ENCODE measurements at regions not wholly inside any gene's neighbourhood (a gene's known extent, or its start where the extent isn't known, plus 50 kb on each side); places are given as distances from the start of the nearest gene placed in this dataset.

DNA sequence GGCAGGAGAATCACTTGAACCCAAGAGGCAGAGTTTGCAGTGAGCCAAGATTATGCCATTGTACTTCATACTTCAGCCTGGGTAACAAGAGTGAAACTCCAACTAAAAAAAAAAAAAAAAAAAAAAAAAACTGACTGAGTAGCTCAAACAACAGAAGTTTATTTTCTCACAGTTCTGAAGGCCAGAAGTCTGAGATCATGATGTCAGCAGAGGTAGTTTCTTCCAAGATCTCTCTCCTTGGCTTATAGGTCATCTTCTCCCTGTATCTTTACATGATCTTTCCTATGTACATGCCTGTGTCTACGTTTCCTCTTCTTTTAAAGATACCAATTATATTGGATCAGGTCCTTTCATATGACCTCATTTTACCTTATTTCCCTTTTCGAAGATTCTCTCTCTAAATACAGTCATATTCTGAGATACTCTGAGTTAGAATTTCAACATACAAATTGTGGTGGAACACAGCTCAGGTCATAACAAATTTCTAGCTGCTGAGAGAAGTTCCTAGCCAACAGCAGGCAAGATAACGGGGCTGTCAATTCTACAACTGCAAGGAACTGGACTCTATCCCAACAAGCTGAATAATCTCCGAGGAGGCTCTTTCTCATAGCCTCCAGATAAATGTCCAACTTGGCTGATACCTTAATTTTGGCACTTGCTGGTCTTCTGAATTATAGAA is 187.7 kb upstream of the ADAMTS5 start:
- DNase-seq (ENCODE audit: extremely low read depth in 1 of 2, low read depth in 1 of 2): no peak

- no peak for DNase-seq (ENCODE audit: extremely low read depth in 1 of 2, low read depth in 1 of 2)
These were observed 186.1 kb upstream of the ADAMTS5 start for GRCh38 chr21:27152996-27153395.

DNA sequence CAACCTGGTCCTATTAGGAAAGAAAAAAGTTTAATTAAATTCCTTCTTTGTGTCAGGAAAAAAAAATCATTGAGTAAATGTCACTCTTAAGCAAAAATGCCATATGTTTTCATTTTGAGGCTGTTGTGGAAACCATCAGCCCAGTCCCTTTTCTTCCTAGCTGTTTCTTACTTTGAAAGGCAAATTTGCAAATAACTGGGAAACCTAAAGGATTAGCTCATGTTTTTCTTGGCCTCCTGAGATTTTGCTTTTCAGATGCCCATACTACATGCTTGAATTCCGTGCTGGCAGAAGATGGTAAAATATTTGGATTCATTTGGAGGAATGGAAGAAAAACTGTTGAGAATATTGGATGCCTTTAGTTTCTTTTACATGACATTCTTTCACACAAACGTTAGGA is 182.1 kb upstream of the ADAMTS5 start:
- no peak for DNase-seq (ENCODE audit: extremely low read depth in 1 of 2, low read depth in 1 of 2)

DNA sequence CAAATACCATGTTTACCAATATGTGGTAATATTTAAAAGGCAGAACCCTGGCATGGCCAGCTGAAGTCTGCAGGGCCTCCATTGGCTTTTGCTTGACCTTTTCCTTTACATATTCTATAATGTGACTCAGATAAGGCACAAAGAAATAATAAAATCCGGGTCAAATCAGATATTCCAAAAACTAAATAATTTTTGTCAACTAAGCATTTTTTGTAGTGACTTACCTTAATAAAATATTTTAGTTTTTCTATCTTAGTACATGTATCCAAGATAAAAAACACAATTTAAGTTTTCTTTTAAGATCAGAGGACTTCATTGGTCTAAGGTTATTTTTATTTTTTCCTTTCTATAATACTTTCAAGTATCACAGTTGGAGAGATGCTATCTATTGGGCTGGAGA is 179.4 kb upstream of the ADAMTS5 start:
- DNase-seq (ENCODE audit: extremely low read depth in 1 of 2, low read depth in 1 of 2): no peak

DNA sequence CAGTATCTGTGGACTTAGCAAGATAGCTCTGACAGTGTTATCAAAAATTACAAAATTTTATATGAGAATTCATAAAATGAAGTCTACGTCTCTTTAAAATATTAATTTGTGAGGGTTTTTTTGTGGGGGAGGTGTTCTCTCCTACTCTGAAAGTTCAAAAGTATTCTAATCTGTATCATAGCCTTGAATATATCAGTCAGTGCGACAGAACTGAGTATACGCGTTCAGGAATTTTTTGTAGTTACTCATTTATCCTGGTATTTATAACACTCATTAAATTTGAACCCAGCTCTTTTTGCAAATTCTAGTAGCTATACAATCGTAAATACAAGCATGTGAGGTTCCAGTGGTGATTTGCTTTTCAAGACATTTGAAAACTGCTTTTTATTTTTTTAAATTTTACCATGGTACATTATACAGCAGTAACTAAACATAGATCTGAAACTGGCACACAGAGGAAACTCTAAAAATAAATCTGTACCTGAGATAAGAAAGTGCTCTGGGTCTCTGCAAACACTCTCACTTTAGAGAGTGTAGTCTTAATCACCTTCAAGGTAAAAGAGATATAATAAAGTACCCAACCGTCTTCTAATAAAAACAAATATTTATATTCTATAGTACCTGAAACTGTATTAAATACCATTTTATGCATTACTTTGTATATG is 178.4 kb upstream of the ADAMTS5 start:
- DNase-seq (ENCODE audit: extremely low read depth in 1 of 2, low read depth in 1 of 2): no peak

DNA sequence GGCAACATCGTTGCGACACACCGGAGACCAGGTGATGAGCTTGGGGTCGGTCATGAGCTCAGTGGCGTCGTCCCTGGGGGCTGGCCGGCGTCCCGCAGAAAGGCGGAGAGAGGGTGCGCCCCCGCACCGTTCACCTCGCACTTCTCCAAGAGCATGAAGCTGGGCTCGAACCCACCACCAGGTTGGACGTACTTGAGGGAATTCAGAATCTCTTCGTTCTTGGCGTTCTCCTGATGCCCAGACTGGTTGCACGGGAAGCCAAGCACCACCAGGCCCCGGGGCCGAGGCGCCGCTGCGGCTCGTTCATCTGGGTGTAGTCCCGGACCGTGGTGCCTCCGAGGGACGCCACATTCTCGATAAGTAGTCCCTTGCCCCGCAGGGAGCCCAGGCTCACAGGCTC is 176.6 kb upstream of the ADAMTS5 start:
- no peak for DNase-seq (ENCODE audit: extremely low read depth in 1 of 2, low read depth in 1 of 2)

- no peak for DNase-seq (ENCODE audit: extremely low read depth in 1 of 2, low read depth in 1 of 2)
These were observed 172.6 kb upstream of the ADAMTS5 start for GRCh38 chr21:27139526-27139925.

GRCh38 chr21:27134516-27134915 is 167.6 kb upstream of the ADAMTS5 start:
- no peak for DNase-seq (ENCODE audit: extremely low read depth in 1 of 2, low read depth in 1 of 2)

- no peak for DNase-seq (ENCODE audit: extremely low read depth in 1 of 2, low read depth in 1 of 2)
These were observed 165.4 kb upstream of the ADAMTS5 start for GRCh38 chr21:27132266-27132665.

GRCh38 chr21:27130154-27130553 is 163.3 kb upstream of the ADAMTS5 start:
- no peak for DNase-seq (ENCODE audit: extremely low read depth in 1 of 2, low read depth in 1 of 2)

GRCh38 chr21:27129694-27130093 is 162.8 kb upstream of the ADAMTS5 start:
- DNase-seq (ENCODE audit: extremely low read depth in 1 of 2, low read depth in 1 of 2): no peak

DNA sequence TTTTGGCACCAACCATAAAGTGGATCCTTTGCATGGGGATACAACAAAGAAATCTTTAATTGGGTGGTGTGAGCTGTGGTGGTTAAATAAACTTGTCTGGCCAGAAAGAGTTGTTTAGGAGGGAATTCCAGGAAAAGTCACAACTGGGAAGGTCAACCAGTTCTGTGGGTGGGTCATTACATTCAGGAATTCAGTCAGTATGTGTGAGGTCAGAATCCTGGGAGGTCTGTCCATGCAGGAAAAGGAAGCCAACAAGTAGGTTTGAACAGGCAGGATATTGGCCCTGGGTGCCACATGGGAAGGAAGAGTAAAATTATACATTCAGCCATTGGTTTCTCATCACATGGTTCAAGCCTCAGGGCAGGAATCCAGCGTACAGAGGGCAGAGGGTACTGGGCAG is 162.3 kb upstream of the ADAMTS5 start:
- DNase-seq (ENCODE audit: extremely low read depth in 1 of 2, low read depth in 1 of 2): no peak

DNA sequence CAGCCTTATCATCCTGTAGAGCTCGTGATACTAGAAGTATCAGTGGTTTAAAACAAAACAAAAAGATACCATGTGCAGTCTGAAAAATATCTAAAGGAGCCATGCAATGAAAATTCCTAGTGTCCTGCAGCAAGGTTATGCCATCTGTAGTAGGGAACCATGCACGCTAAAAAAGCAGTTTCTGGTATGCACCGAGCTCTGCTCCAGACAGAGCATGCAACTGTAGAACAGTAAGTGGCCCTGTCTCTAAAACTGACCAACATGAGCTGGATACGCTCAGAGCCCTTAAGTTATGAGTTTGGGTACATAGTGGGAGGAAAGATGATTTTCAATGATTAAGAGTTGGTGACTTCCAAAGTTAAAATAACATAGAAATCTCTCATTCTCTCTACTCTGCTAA is 159.3 kb upstream of the ADAMTS5 start:
- no peak for DNase-seq (ENCODE audit: extremely low read depth in 1 of 2, low read depth in 1 of 2)

DNA sequence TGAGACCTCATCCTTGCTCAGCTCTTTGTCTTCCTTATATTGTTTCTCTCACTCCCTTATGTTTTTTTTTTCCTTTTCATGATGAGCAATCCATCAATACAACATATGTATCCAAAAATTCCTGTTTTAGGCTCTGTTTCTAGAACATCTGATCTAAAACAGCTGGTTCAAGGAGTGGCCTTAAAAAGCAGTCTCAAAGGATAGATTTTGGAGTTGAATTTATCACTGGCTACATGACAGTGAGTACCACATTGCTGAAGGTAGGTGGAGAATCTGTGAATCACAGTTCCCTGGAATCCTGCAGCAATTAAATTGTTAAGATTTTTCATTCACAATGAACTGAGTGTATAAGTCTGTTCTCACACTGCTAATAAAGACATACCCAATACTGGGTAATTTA is 155.8 kb upstream of the ADAMTS5 start:
- DNase-seq (ENCODE audit: extremely low read depth in 1 of 2, low read depth in 1 of 2): no peak

- DNase-seq (ENCODE audit: extremely low read depth in 1 of 2, low read depth in 1 of 2): no peak
These were observed 147.2 kb upstream of the ADAMTS5 start for GRCh38 chr21:27114111-27114510.

- no peak for DNase-seq (ENCODE audit: extremely low read depth in 1 of 2, low read depth in 1 of 2)
These were observed 145.3 kb upstream of the ADAMTS5 start for GRCh38 chr21:27112186-27112585.

DNA sequence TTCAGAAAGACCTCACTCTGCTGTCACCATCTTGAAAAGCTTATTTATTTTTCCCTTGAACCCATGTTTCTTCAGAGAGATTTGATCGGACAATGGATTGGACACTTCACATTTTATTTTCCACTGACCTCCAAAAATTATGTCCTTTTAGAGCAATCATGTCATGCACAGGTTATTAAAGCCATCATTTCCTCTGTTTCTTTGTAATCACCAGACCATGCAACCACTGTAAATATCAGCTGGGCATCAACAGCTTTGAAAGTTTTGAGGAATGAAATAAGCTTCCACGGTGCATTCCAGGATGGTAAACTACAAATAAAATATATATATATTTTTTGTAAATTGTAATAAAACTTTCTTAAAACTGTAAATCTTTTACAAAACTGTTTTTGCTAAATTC is 144.1 kb upstream of the ADAMTS5 start:
- no peak for DNase-seq (ENCODE audit: extremely low read depth in 1 of 2, low read depth in 1 of 2)

DNA sequence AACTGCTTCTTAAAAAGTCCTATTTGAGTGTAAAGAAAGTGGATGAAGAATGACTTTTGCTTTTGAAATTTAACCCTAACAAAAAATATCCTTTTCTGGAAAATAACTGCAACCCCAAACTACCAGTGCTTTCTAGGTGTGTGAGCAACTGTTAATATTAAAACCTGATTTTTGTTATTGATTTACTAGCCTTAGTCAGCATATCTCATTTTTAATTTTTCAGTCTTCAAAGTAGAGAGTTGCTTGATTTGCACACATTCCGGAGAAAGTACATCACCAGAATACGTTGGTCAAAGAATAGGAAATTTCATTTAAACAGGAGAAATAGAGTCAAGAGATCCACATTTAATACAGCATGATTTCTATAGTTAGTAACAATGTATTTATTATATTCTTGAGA is 141.8 kb upstream of the ADAMTS5 start:
- DNase-seq (ENCODE audit: extremely low read depth in 1 of 2, low read depth in 1 of 2): no peak

GRCh38 chr21:27108228-27108627 is 141.3 kb upstream of the ADAMTS5 start:
- no peak for DNase-seq (ENCODE audit: extremely low read depth in 1 of 2, low read depth in 1 of 2)

- no peak for DNase-seq (ENCODE audit: extremely low read depth in 1 of 2, low read depth in 1 of 2)
These were observed 138.1 kb upstream of the ADAMTS5 start for GRCh38 chr21:27104846-27105431.

- DNase-seq (ENCODE audit: extremely low read depth in 1 of 2, low read depth in 1 of 2): no peak
These were observed 136.9 kb upstream of the ADAMTS5 start for GRCh38 chr21:27103768-27104167.

- no peak for DNase-seq (ENCODE audit: extremely low read depth in 1 of 2, low read depth in 1 of 2)
These were observed 134.6 kb upstream of the ADAMTS5 start for GRCh38 chr21:27101523-27101922.

All from activated CD8-positive, alpha-beta memory T cell treated with anti-CD3 and anti-CD28 coated beads for 1 hour (primary cell).